Left ventricle myocardium inferior (tissue), 1 donor: ENCODE measurements at regions not wholly inside any gene's neighbourhood (a gene's known extent, or its start where the extent isn't known, plus 50 kb on each side); places are given as distances from the start of the nearest gene placed in this dataset.

ENCODE experiments used
- DNase-seq: peaks from one replicate; pipeline ENCODE4 v3.0.0-alpha.2; 2020
- H3K27ac ChIP-seq: fragments of 200-600 bp; replicated peaks from 2 replicates; pipeline ENCODE4 v1.8.0; 2021
- H3K27me3 ChIP-seq: fragments of 200-600 bp; 2 replicates; pipeline ENCODE4 v1.8.0; 2021; ENCODE audit warnings: low read depth
- H3K36me3 ChIP-seq: fragments of 200-600 bp; 2 replicates; pipeline ENCODE4 v1.8.0; 2021
- H3K4me1 ChIP-seq: fragments of 200-600 bp; 2 replicates; pipeline ENCODE4 v1.8.0; 2021
- H3K4me3 ChIP-seq: fragments of 200-600 bp; 2 replicates; pipeline ENCODE4 v1.8.0; 2021; ENCODE audit warnings: mild to moderate bottlenecking, moderate library complexity
- H3K9me3 ChIP-seq: fragments of 200-600 bp; replicated peaks from 2 replicates; pipeline ENCODE4 v1.8.0; 2021
- intact Hi-C: fragments of 100-400 bp; cut with micrococcal nuclease; formaldehyde crosslinking; loops from one replicate; pipeline ENCODE4 v1.11.0; 2022
- TF ChIP-seq, protein P1 (sequence below): fragments of 200-600 bp; IDR thresholded peaks from 2 replicates; pipeline ENCODE4 v1.8.0; 2021; ENCODE audit warnings: antibody characterized with exemption, mild to moderate bottlenecking, borderline replicate concordance
- donor health status: DM: no; HTN: yes; CAD: no; lungs with severe emphysema.

DNA sequence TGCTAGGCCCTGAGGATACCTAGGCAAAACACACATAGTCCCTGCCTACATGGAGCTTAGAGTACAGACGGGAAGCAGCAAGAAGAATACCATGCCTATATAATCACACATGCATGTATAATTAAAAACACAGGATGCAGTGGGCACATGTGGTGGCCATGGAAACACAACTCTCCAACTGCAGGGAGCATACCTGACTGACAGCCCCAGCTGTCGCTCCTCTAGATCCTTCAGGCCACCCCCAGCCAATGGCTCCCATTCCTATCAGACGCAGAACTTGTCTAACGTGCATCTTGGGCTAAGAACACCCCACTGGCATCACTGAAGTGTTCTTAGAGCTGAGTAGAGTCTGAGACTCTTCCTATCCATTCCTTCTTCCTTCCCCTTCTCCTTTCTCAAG is 125.5 kb upstream of the FRMD4B start:
- TF ChIP-seq, protein P1, sequence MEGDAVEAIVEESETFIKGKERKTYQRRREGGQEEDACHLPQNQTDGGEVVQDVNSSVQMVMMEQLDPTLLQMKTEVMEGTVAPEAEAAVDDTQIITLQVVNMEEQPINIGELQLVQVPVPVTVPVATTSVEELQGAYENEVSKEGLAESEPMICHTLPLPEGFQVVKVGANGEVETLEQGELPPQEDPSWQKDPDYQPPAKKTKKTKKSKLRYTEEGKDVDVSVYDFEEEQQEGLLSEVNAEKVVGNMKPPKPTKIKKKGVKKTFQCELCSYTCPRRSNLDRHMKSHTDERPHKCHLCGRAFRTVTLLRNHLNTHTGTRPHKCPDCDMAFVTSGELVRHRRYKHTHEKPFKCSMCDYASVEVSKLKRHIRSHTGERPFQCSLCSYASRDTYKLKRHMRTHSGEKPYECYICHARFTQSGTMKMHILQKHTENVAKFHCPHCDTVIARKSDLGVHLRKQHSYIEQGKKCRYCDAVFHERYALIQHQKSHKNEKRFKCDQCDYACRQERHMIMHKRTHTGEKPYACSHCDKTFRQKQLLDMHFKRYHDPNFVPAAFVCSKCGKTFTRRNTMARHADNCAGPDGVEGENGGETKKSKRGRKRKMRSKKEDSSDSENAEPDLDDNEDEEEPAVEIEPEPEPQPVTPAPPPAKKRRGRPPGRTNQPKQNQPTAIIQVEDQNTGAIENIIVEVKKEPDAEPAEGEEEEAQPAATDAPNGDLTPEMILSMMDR, result no peak
- H3K9me3 ChIP-seq, result peaks cover 30% of the 10 kb centered on the region
- H3K36me3 ChIP-seq, result no peaks in the 10 kb centered on the region
- H3K4me3 ChIP-seq, result no peak overlapping the region
- peaks cover 24% of the 10 kb centered on the region for H3K4me1 ChIP-seq
- intact Hi-C loops, result no loop called here
- H3K27ac ChIP-seq, result peak overlapping the region; percentile 77
- H3K27me3 ChIP-seq, result no peaks in the 10 kb centered on the region
- DNase-seq, result no peak

DNA sequence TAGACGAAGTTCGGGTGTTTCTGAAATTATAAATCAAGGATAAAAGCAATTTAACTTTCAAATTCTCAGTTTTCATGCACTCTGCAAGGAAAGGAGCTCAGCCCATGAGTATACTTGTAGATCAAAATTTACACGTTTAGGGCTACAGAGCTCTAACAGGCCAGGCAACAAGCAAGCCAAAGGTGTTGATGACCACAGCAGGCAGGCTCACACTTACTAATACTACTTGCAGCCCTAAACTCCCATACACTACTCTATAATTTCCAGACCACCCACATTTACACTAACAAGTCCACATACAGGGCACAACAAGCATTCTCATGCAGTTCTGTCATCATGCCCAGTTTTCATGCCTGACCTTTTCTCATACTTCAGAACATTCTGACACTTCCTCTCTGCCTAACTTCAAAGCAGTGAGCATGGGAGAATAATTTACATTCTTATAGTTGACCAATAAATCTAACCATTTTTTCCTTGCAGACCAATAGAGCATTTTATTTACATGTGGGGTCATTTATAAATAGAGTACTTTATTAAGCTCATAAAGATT is 124.7 kb upstream of the FRMD4B start:
- Histone ChIP-seq H3K27me3 (no peaks in the 10 kb centered on the region), H3K4me1 (peaks cover 32% of the 10 kb centered on the region), H3K27ac (peak overlapping the region; percentile 77), H3K36me3 (no peaks in the 10 kb centered on the region), H3K9me3 (peaks cover 30% of the 10 kb centered on the region), H3K4me3 (no peak overlapping the region)
- TF ChIP-seq, protein P1, result no peak
- intact Hi-C loops, result no loop called here
- no peak for DNase-seq

DNA sequence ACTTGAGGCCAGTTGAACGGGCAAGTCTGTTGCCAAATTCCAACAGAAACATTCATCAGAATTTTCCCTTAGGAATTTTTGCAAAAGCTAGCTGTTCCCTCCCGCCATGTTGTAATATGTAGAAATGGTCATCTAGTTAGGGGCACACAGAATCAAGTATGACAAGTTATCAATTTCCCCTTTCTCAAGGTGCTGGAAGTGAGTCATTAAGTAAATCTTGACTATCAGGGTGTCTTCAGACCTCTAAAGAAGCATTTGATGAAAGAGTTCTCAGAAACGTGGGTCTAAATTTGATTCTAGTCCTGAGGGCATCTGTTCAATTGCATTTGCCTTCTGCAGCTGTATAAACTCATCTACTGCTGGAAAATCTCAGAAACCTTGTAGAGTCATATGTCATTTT is 123.4 kb upstream of the FRMD4B start:
- H3K27me3 ChIP-seq, result no peaks in the 10 kb centered on the region
- no peak for DNase-seq
- no peaks in the 10 kb centered on the region for H3K36me3 ChIP-seq
- H3K4me3 ChIP-seq, result no peak overlapping the region
- H3K4me1 ChIP-seq, result peaks cover 40% of the 10 kb centered on the region
- TF ChIP-seq, protein P1, result no peak
- peaks cover 18% of the 10 kb centered on the region for H3K9me3 ChIP-seq
- intact Hi-C loops, result no loop called here
- peak overlapping the region; percentile 77 for H3K27ac ChIP-seq

DNA sequence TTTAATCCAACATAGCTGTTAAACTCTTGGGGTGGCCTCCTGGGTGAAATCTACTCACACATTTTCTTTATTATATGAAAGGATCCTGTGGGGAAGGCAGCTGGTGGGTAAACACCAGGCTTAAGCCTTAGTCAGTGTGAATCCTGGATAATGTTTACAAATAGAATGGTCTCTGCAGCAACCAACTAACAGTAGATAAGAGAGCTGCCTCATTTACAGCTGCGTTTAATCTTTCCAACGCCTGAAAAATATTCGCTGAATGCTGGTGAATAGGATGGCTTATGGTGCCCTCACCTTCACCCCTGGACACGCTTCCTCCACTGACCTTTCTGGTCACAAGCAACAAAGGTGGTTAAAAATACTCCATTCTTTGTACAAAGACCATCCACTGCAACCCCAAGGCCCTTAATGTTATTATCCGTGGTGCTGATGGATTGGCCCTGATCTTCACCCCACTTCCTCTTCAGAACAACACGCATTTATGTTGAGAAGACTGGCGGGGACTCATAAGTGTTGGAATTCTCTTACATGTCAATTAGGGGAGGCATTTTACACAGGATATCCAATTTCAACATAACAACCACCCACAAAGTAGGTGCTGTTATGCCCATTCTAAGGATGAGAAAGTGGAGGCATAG is 120.0 kb upstream of the FRMD4B start:
- Histone ChIP-seq H3K4me3 (no peak overlapping the region), H3K27me3 (no peaks in the 10 kb centered on the region), H3K4me1 (peaks cover 39% of the 10 kb centered on the region), H3K9me3 (no peaks in the 10 kb centered on the region), H3K36me3 (no peaks in the 10 kb centered on the region), H3K27ac (peak overlapping the region; percentile 77)
- TF ChIP-seq, protein P1, result no peak
- DNase-seq, result no peak
- intact Hi-C loops, result no loop called here

DNA sequence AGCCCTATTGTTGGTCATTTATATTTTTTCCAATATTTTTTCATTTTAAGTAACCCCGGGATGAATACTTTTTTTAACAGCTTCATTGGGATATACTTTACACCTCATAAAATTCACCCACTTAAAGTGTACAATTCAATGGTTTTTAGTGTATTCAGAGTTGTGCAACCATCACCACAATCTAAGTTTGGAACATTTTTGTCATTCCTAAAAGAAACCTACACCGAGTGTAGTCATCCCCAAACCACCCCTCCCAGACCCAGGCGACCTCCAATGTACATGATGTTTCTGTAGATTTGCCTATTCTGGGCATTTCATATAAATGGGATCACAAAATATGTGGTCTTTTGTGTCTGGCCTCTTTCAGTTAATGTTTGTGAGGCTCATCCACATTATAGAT is 118.3 kb upstream of the FRMD4B start:
- no peaks in the 10 kb centered on the region for H3K9me3 ChIP-seq
- TF ChIP-seq, protein P1, result no peak
- intact Hi-C loops, result no loop called here
- H3K27ac ChIP-seq, result no peak overlapping the region
- H3K4me1 ChIP-seq, result peaks cover 40% of the 10 kb centered on the region
- H3K36me3 ChIP-seq, result no peaks in the 10 kb centered on the region
- no peak overlapping the region for H3K4me3 ChIP-seq
- no peaks in the 10 kb centered on the region for H3K27me3 ChIP-seq
- no peak for DNase-seq
